Fibroblast of lung (primary cell): ENCODE measurements at regions not wholly inside any gene's neighbourhood (a gene's known extent, or its start where the extent isn't known, plus 50 kb on each side); places are given as distances from the start of the nearest gene placed in this dataset.

ENCODE experiments used
- DNase-seq, 2 donors: peaks; one replicate each; pipeline versions ENCODE4 v3.0.0 to v3.0.0-alpha.2; 2010; ENCODE audit warnings: low read depth in 2 of 2
- H2AFZ ChIP-seq: 2 replicates; pipeline ENCODE4 v1.5.1; 2012; ENCODE audit warnings: low read length, control low read depth, inconsistent platforms
- H3K27ac ChIP-seq: 2 replicates; pipeline ENCODE4 v1.5.1; 2011; ENCODE audit warnings: low read length, control low read depth; ENCODE audit not compliant: insufficient read depth
- H3K27me3 ChIP-seq: 2 replicates; pipeline ENCODE4 v1.5.1; 2011; ENCODE audit warnings: mild to moderate bottlenecking, low read length; ENCODE audit not compliant: control insufficient read depth, insufficient read depth
- H3K36me3 ChIP-seq: 2 replicates; pipeline ENCODE4 v1.5.1; 2011; ENCODE audit warnings: low read length; ENCODE audit not compliant: control insufficient read depth, insufficient read depth
- H3K4me1 ChIP-seq: 2 replicates; pipeline ENCODE4 v1.5.1; 2011; ENCODE audit warnings: low read length; ENCODE audit not compliant: control insufficient read depth, insufficient read depth; ENCODE audit errors: extremely low read depth
- H3K4me2 ChIP-seq: 2 replicates; pipeline ENCODE4 v1.5.1; 2011; ENCODE audit warnings: low read length, control low read depth; ENCODE audit not compliant: insufficient read depth; ENCODE audit errors: extremely low read depth
- H3K4me3 ChIP-seq, 4 experiments: fragments of 200-600 bp in 1 of 4; sonication (generic) in 1 of 4; replicated peaks in 1 of 4; 2 replicates each; pipeline ENCODE4 v1.5.1; 2011 to 2016; ENCODE audit warnings: low read length in 4 of 4, low read depth in 3 of 4, mild to moderate bottlenecking in 3 of 4, control low read depth in 2 of 4, inconsistent platforms in 1 of 4, mixed read lengths in 1 of 4; ENCODE audit not compliant: insufficient read depth in 1 of 4; ENCODE audit errors: control extremely low read depth in 1 of 4
- H3K79me2 ChIP-seq: 2 replicates; pipeline ENCODE4 v1.5.1; 2012; ENCODE audit warnings: mild to moderate bottlenecking, low read length, inconsistent platforms; ENCODE audit not compliant: control insufficient read depth, insufficient read depth
- H3K9ac ChIP-seq: 2 replicates; pipeline ENCODE4 v1.5.1; 2011; ENCODE audit warnings: mild to moderate bottlenecking, low read length, control low read depth; ENCODE audit not compliant: insufficient read depth
- H3K9me3 ChIP-seq: 2 replicates; pipeline ENCODE4 v1.5.1; 2012; ENCODE audit warnings: low read depth, low read length; ENCODE audit not compliant: control insufficient read depth, insufficient read depth
- H4K20me1 ChIP-seq: 2 replicates; pipeline ENCODE4 v1.5.1; 2011; ENCODE audit warnings: low read length; ENCODE audit not compliant: control insufficient read depth, insufficient read depth; ENCODE audit errors: extremely low read depth
- CTCF ChIP-seq, 2 donors: IDR thresholded peaks in 1 of 2; conservative IDR thresholded peaks in 1 of 2; 1 replicate in 1 of 2; 2 replicates in 1 of 2; pipeline ENCODE4 v1.5.1; 2011 to 2012; ENCODE audit warnings: low read length in 2 of 2, control low read depth in 1 of 2, inconsistent platforms in 1 of 2, low read depth in 1 of 2, mild to moderate bottlenecking in 1 of 2
- EZH2 ChIP-seq: IDR thresholded peaks from 2 replicates; pipeline ENCODE4 v1.5.1; 2012; ENCODE audit warnings: low read length, control low read depth, mild to moderate bottlenecking; ENCODE audit errors: missing control alignments

GRCh38 chr13:91280801-91281200 is 66.7 kb upstream of the MIR17HG start:
- Histone ChIP-seq H3K4me2 (no peak overlapping the region), H3K9me3 (no peaks in the 10 kb centered on the region), H3K27ac (no peak overlapping the region), H3K27me3 (no peaks in the 10 kb centered on the region), H3K4me3 (no peak overlapping the region), H4K20me1 (no peaks in the 10 kb centered on the region), H3K36me3 (no peaks in the 10 kb centered on the region), H2AFZ (no peak overlapping the region), H3K4me1 (no peaks in the 10 kb centered on the region), H3K9ac (no peak overlapping the region), H3K79me2 (no peaks in the 10 kb centered on the region)
- TF ChIP-seq CTCF (conservative IDR thresholded peaks at IDR 0.05 in 1 of 2, IDR thresholded peaks at IDR 0.05 in 1 of 2; ENCODE audit: low read depth in 1 of 2, low read length in 2 of 2) = no peak
- no peak for TF ChIP-seq EZH2
- no peak for DNase-seq

GRCh38 chr13:91284335-91284734 is 63.2 kb upstream of the MIR17HG start:
- H3K27ac ChIP-seq = no peak overlapping the region
- no peak overlapping the region for H3K4me2 ChIP-seq
- H3K36me3 ChIP-seq = no peaks in the 10 kb centered on the region
- H3K4me1 ChIP-seq = no peaks in the 10 kb centered on the region
- no peak for DNase-seq
- H3K27me3 ChIP-seq = no peaks in the 10 kb centered on the region
- no peak overlapping the region for H3K4me3 ChIP-seq
- no peak for TF ChIP-seq EZH2
- no peak for TF ChIP-seq CTCF (conservative IDR thresholded peaks at IDR 0.05 in 1 of 2, IDR thresholded peaks at IDR 0.05 in 1 of 2; ENCODE audit: low read depth in 1 of 2, low read length in 2 of 2)
- H3K9ac ChIP-seq = no peak overlapping the region
- no peaks in the 10 kb centered on the region for H3K9me3 ChIP-seq
- no peaks in the 10 kb centered on the region for H4K20me1 ChIP-seq
- no peak overlapping the region for H2AFZ ChIP-seq
- H3K79me2 ChIP-seq = no peaks in the 10 kb centered on the region

- no peaks in the 10 kb centered on the region for H3K36me3 ChIP-seq
- no peak for DNase-seq
- no peaks in the 10 kb centered on the region for H4K20me1 ChIP-seq
- H3K4me1 ChIP-seq = no peaks in the 10 kb centered on the region
- H3K4me3 ChIP-seq = no peak overlapping the region
- no peak overlapping the region for H3K9ac ChIP-seq
- no peak for TF ChIP-seq CTCF (conservative IDR thresholded peaks at IDR 0.05 in 1 of 2, IDR thresholded peaks at IDR 0.05 in 1 of 2; ENCODE audit: low read depth in 1 of 2, low read length in 2 of 2)
- no peak for TF ChIP-seq EZH2
- H2AFZ ChIP-seq = no peak overlapping the region
- H3K79me2 ChIP-seq = no peaks in the 10 kb centered on the region
- H3K27ac ChIP-seq = no peak overlapping the region
- no peaks in the 10 kb centered on the region for H3K27me3 ChIP-seq
- no peaks in the 10 kb centered on the region for H3K9me3 ChIP-seq
- no peak overlapping the region for H3K4me2 ChIP-seq
Observed at GRCh38 chr13:91286317-91286716, 61.2 kb upstream of the MIR17HG start.
